Naive thymus-derived CD4-positive, alpha-beta T cell (primary cell): ENCODE measurements at regions not wholly inside any gene's neighbourhood (a gene's known extent, or its start where the extent isn't known, plus 50 kb on each side); places are given as distances from the start of the nearest gene placed in this dataset.

Experiments used
- ATAC-seq: fragments of 150-1000 bp; cut with Tn5 transposase; 2 replicates; pipeline ENCODE4 v1.10.0; 2021; ENCODE audit warnings: mild to moderate bottlenecking, moderate library complexity
- CTCF ChIA-PET: fragments of 350-600 bp; sonication (Branson Sonifier 250); formaldehyde crosslinking; loops from one replicate; lab custom pipeline; 2021; ENCODE audit warnings: antibody characterized with exemption; lab: Charles Lee
- POLR2A ChIA-PET: fragments of 350-600 bp; sonication (Branson Sonifier 250); formaldehyde crosslinking; loops from one replicate; lab custom pipeline; 2021; ENCODE audit warnings: antibody characterized with exemption, inconsistent platforms; lab: Charles Lee
- DNase-seq, 9 donors: peaks; one replicate each; pipeline versions ENCODE4 v3.0.0 to v3.0.0-alpha.2; 2020 to 2022; ENCODE audit warnings: mixed read lengths in 1 of 9
- H3K27ac ChIP-seq: one replicate; pipeline ENCODE4 v1.7.0; 2013; ENCODE audit warnings: mild to moderate bottlenecking, low read depth, low read length, moderate library complexity
- H3K27me3 ChIP-seq, 2 donors: one replicate each; pipeline ENCODE4 v1.7.0; 2013; ENCODE audit warnings: low read length in 2 of 2, mild to moderate bottlenecking in 2 of 2, moderate library complexity in 2 of 2; ENCODE audit not compliant: control insufficient read depth in 2 of 2, insufficient read depth in 2 of 2
- H3K36me3 ChIP-seq, 3 experiments: 1 replicate in 2 of 3; 2 replicates in 1 of 3; pipeline ENCODE4 v1.7.0; 2013; ENCODE audit warnings: low read length in 3 of 3, mild to moderate bottlenecking in 3 of 3, moderate library complexity in 1 of 3; ENCODE audit not compliant: insufficient read depth in 3 of 3, control insufficient read depth in 2 of 3
- H3K4me1 ChIP-seq, 2 donors: one replicate each; pipeline ENCODE4 v1.7.0; 2013; ENCODE audit warnings: low read length in 2 of 2, mild to moderate bottlenecking in 2 of 2, moderate library complexity in 1 of 2; ENCODE audit not compliant: control insufficient read depth in 2 of 2, insufficient read depth in 2 of 2
- H3K4me3 ChIP-seq: 2 replicates; pipeline ENCODE4 v1.7.0; 2013; ENCODE audit warnings: mild to moderate bottlenecking, low read length
- H3K9me3 ChIP-seq, 3 experiments: 1 replicate in 2 of 3; 2 replicates in 1 of 3; pipeline ENCODE4 v1.7.0; 2013; ENCODE audit warnings: low read length in 3 of 3; ENCODE audit not compliant: control insufficient read depth in 2 of 3
- H3K27ac Mint-ChIP-seq, 9 donors: one replicate each; pipeline ENCODE4 v1.8.0; 2020 to 2022; ENCODE audit warnings: mixed read lengths in 9 of 9, mild to moderate bottlenecking in 8 of 9, moderate library complexity in 5 of 9, inconsistent platforms in 2 of 9
- H3K27me3 Mint-ChIP-seq, 5 donors: one replicate each; pipeline ENCODE4 v1.8.0; 2021 to 2022; ENCODE audit warnings: mixed read lengths in 5 of 5, mild to moderate bottlenecking in 1 of 5
- H3K36me3 Mint-ChIP-seq, 5 donors: one replicate each; pipeline ENCODE4 v1.8.0; 2020 to 2022; ENCODE audit warnings: mixed read lengths in 5 of 5, mild to moderate bottlenecking in 3 of 5, inconsistent platforms in 1 of 5
- H3K4me1 Mint-ChIP-seq, 7 donors: one replicate each; pipeline ENCODE4 v1.8.0; 2020 to 2022; ENCODE audit warnings: mixed read lengths in 7 of 7, mild to moderate bottlenecking in 3 of 7, inconsistent platforms in 1 of 7
- H3K4me3 Mint-ChIP-seq, 10 donors: one replicate each; pipeline ENCODE4 v1.8.0; 2020 to 2022; ENCODE audit warnings: mild to moderate bottlenecking in 10 of 10, mixed read lengths in 10 of 10, moderate library complexity in 6 of 10, inconsistent platforms in 2 of 10
- H3K9me3 Mint-ChIP-seq, 11 donors: one replicate each; pipeline ENCODE4 v1.8.0; 2020 to 2022; ENCODE audit warnings: mixed read lengths in 11 of 11, mild to moderate bottlenecking in 4 of 11, inconsistent platforms in 1 of 11, moderate library complexity in 1 of 11
- intact Hi-C, 2 donors: fragments of 100-400 bp; cut with micrococcal nuclease; formaldehyde crosslinking; loops; one replicate each; pipeline ENCODE4 v1.15.1; 2023

DNA sequence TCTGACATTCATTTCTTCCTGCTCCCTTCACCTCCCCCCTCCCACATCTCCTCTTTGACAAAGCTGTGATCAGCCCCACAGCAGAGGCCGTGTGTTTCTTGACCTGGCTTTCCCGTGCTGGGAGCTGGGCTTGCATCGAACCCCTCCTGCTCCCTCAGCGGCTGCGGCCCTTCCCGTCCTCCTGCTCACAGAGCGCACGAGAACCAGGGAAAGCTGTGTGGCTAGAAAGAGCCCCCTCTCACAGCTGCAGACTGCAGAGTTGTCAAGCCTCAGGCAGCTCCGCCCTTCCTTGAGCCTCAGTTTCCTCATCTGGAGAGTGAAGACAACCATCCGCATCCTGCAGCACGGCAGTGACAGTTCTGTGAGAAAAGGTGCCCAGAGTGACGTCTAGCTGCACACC lies 65.7 kb upstream of the GLI2 start:
- Histone ChIP-seq H3K9me3 (peaks cover 0 to 6% (median 0%) of the 10 kb centered on the region in 3 experiments), H3K27me3 (no peaks in the 10 kb centered on the region), H3K4me3 (no peak overlapping the region), H3K27ac (no peak overlapping the region), H3K36me3 (no peaks in the 10 kb centered on the region), H3K4me1 (no peaks in the 10 kb centered on the region)
- intact Hi-C loops: no loop called here
- Mint-ChIP-seq H3K4me3 (peak overlapping the region in 1 of 10 donors; percentile 16), H3K27ac (no peak overlapping the region), H3K36me3 (no peaks in the 10 kb centered on the region), H3K9me3 (peaks cover 3 to 40% (median 21%) of the 10 kb centered on the region in 11 donors), H3K27me3 (peaks cover 19 to 39% (median 28%) of the 10 kb centered on the region in 5 donors), H3K4me1 (peaks cover 0 to 3% (median 0%) of the 10 kb centered on the region in 7 donors)
- DNase-seq (no peak), ATAC-seq (no peak)
- ChIA-PET POLR2A (no interaction called here), CTCF (no interaction called here)

DNA sequence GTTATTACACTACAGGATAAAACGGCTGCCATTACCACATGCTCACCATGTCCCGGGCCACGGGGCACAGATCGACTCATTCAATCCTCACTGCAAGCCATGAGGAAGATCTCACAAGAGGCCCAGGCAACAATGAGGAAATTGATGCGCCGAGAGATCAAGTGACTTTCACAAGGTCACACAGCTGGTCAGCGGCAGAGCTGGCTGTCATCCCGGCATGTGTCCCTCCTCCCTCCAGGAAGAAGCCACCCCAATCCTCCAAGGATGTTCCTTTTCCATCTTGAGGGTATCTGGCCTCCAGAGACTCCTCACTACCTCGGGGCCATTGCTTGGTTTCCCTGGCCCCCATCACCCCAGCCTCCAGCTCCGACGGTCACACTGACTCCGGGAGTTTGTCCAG lies 65.3 kb upstream of the GLI2 start:
- peaks cover 19 to 39% (median 28%) of the 10 kb centered on the region in 5 donors for H3K27me3 Mint-ChIP-seq
- no peak overlapping the region for H3K27ac Mint-ChIP-seq
- no peak for ATAC-seq
- no peak overlapping the region for H3K4me3 Mint-ChIP-seq
- CTCF ChIA-PET: no interaction called here
- H3K9me3 Mint-ChIP-seq: peaks cover 3 to 36% (median 18%) of the 10 kb centered on the region in 11 donors
- Histone ChIP-seq H3K27ac (no peak overlapping the region), H3K27me3 (no peaks in the 10 kb centered on the region), H3K4me1 (no peaks in the 10 kb centered on the region), H3K36me3 (no peaks in the 10 kb centered on the region), H3K9me3 (peaks cover 0 to 4% (median 0%) of the 10 kb centered on the region in 3 experiments), H3K4me3 (no peak overlapping the region)
- POLR2A ChIA-PET: no interaction called here
- H3K36me3 Mint-ChIP-seq: no peaks in the 10 kb centered on the region
- intact Hi-C loops: no loop called here
- peaks cover 0 to 3% (median 0%) of the 10 kb centered on the region in 7 donors for H3K4me1 Mint-ChIP-seq
- DNase-seq: no peak

DNA sequence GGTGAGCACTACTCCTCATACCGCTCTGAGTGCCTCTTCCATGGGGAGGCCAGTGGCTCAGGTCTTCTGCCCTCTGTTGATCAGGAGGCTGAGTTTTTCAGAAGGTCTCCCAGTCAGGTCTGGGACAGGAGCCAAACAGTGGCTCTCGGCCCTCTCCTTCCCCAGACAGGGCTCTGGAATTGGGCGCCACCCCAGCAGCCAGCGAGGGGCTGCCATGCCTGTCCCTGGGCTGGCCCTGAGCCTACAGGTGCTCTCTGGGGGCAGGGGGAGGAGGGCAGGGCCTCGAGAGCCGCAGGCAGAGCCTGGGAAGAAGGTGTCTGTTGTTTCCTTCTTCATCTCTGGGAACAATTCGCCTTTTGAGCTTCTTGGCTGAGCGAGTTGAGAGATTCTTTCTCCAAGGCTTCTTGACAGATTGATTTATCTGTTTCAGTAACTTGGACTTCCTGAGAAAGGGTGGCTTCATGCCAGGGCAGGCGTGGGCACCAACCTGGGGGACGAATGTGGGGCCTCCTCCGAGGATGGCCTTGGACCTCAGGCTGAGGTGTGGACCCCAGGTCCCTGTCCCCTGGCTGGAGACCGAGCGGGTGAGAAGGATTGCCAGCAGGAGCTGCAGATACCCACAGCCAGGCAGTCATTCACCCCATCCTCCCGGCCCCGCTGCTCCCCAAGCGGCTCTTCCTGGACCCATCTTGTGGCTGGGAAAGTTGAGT lies 64.7 kb upstream of the GLI2 start:
- DNase-seq (no peak), ATAC-seq (no peak)
- CTCF ChIA-PET: no interaction called here
- Histone ChIP-seq H3K4me1 (no peaks in the 10 kb centered on the region), H3K27ac (no peak overlapping the region), H3K36me3 (no peaks in the 10 kb centered on the region), H3K4me3 (no peak overlapping the region), H3K27me3 (no peaks in the 10 kb centered on the region), H3K9me3 (peaks cover 0 to 4% (median 0%) of the 10 kb centered on the region in 3 experiments)
- Mint-ChIP-seq H3K4me1 (peaks cover 0 to 3% (median 0%) of the 10 kb centered on the region in 7 donors), H3K4me3 (no peak overlapping the region), H3K9me3 (peaks cover 0 to 31% (median 15%) of the 10 kb centered on the region in 11 donors), H3K27ac (no peak overlapping the region), H3K36me3 (no peaks in the 10 kb centered on the region), H3K27me3 (peaks cover 19 to 42% (median 31%) of the 10 kb centered on the region in 5 donors)
- intact Hi-C loops: no loop called here
- POLR2A ChIA-PET: no interaction called here

- ChIA-PET POLR2A (no interaction called here), CTCF (no interaction called here)
- Mint-ChIP-seq H3K36me3 (no peaks in the 10 kb centered on the region), H3K4me1 (peaks cover 0 to 3% (median 0%) of the 10 kb centered on the region in 7 donors), H3K4me3 (no peak overlapping the region), H3K27me3 (peaks cover 30 to 52% (median 35%) of the 10 kb centered on the region in 5 donors), H3K27ac (no peak overlapping the region), H3K9me3 (peaks cover 0 to 13% (median 3%) of the 10 kb centered on the region in 11 donors)
- ATAC-seq: no peak
- H3K9me3 ChIP-seq: no peaks in the 10 kb centered on the region
- no peak overlapping the region for H3K27ac ChIP-seq
- intact Hi-C loops: no loop called here
- no peak for DNase-seq
- H3K36me3 ChIP-seq: no peaks in the 10 kb centered on the region
- H3K4me3 ChIP-seq: no peak overlapping the region
- no peaks in the 10 kb centered on the region for H3K27me3 ChIP-seq
- no peaks in the 10 kb centered on the region for H3K4me1 ChIP-seq
Observed at GRCh38 chr2:120672526-120673204, 63.0 kb upstream of the GLI2 start.

DNA sequence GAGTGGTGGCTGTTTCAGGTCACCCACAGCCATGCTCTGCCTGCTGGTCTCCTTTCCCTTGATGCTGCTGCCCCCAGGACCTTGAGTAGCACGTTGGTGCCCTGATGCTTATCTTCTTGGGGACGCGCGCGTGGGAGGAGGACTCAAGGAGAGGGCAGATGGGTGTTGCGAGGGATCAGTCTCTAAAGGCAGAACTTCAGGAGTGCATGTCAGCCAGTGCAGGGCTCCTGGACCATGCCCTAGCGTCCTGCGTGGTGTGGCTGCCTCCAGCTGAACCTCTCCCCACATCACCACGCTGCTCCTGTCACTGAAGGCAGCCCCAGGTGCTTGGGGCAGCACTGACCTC lies 62.5 kb upstream of the GLI2 start:
- DNase-seq (no peak), ATAC-seq (no peak)
- Histone ChIP-seq H3K27me3 (no peaks in the 10 kb centered on the region), H3K27ac (no peak overlapping the region), H3K36me3 (no peaks in the 10 kb centered on the region), H3K4me1 (no peaks in the 10 kb centered on the region), H3K9me3 (no peaks in the 10 kb centered on the region), H3K4me3 (no peak overlapping the region)
- intact Hi-C loops: no loop called here
- ChIA-PET CTCF (no interaction called here), POLR2A (no interaction called here)
- H3K4me3 Mint-ChIP-seq: no peak overlapping the region
- H3K9me3 Mint-ChIP-seq: peaks cover 0 to 8% (median 0%) of the 10 kb centered on the region in 11 donors
- H3K36me3 Mint-ChIP-seq: no peaks in the 10 kb centered on the region
- no peak overlapping the region for H3K27ac Mint-ChIP-seq
- H3K4me1 Mint-ChIP-seq: peaks cover 0 to 3% (median 0%) of the 10 kb centered on the region in 7 donors
- H3K27me3 Mint-ChIP-seq: peaks cover 32 to 52% (median 40%) of the 10 kb centered on the region in 5 donors

- intact Hi-C loops: no loop called here
- POLR2A ChIA-PET: no interaction called here
- Histone ChIP-seq H3K4me1 (no peaks in the 10 kb centered on the region), H3K27ac (no peak overlapping the region), H3K27me3 (no peaks in the 10 kb centered on the region), H3K36me3 (no peaks in the 10 kb centered on the region), H3K9me3 (no peaks in the 10 kb centered on the region), H3K4me3 (no peak overlapping the region)
- peaks cover 0 to 5% (median 0%) of the 10 kb centered on the region in 11 donors for H3K9me3 Mint-ChIP-seq
- DNase-seq (no peak), ATAC-seq (no peak)
- CTCF ChIA-PET: no interaction called here
- peaks cover 0 to 3% (median 0%) of the 10 kb centered on the region in 7 donors for H3K4me1 Mint-ChIP-seq
- no peak overlapping the region for H3K4me3 Mint-ChIP-seq
- peaks cover 29 to 50% (median 37%) of the 10 kb centered on the region in 5 donors for H3K27me3 Mint-ChIP-seq
- no peaks in the 10 kb centered on the region for H3K36me3 Mint-ChIP-seq
- H3K27ac Mint-ChIP-seq: no peak overlapping the region
Observed at GRCh38 chr2:120673571-120674061, 62.1 kb upstream of the GLI2 start.
